LNCaP clone FGC (cell line): ENCODE measurements at regions not wholly inside any gene's neighbourhood (a gene's known extent, or its start where the extent isn't known, plus 50 kb on each side); places are given as distances from the start of the nearest gene placed in this dataset.

Experiments
- DNase-seq: peaks from one replicate; pipeline ENCODE4 v3.0.0-alpha.2; 2011; ENCODE audit warnings: low read depth
- H3K4me3 ChIP-seq: 2 replicates; pipeline ENCODE4 v1.5.1; 2011; ENCODE audit warnings: mild to moderate bottlenecking, low read depth, low read length, control low read depth
- CTCF ChIP-seq: IDR thresholded peaks from 2 replicates; pipeline ENCODE4 v1.5.1; 2012; ENCODE audit warnings: mild to moderate bottlenecking; ENCODE audit not compliant: control insufficient read depth, insufficient read depth; ENCODE audit errors: extremely low read depth

- DNase-seq, result no peak
- TF ChIP-seq CTCF, result no peak
- H3K4me3 ChIP-seq, result no peak overlapping the region
These were observed 186.8 kb upstream of the PRR20A start for GRCh38 chr13:56953965-56954364.

GRCh38 chr13:56975647-56976046 lies 165.1 kb upstream of the PRR20A start:
- H3K4me3 ChIP-seq, result no peak overlapping the region
- no peak for TF ChIP-seq CTCF
- no peak for DNase-seq

- H3K4me3 ChIP-seq, result no peak overlapping the region
- TF ChIP-seq CTCF, result no peak
- DNase-seq, result no peak
These were observed 159.9 kb upstream of the PRR20A start for GRCh38 chr13:56980856-56981255.

DNA sequence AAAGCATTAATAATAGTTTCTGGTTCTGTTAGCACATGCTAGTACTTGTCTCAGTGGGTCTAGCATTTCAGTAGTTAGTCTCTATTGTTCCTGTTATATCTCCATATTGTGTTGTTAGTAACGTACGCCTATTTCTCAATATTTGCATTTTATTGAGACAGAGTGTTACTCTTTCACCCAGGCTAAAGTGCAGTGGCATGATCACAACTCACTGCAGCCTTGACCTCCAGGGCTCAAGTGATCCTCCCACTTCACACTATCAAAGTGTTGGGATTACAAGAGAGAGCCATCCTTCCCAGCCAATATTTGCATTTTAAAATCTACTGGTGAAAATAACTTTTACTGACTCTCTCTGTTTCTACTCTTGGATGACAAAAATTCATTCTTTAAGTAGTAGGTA lies 154.6 kb upstream of the PRR20A start:
- DNase-seq, result no peak
- no peak for TF ChIP-seq CTCF
- H3K4me3 ChIP-seq, result no peak overlapping the region

GRCh38 chr13:56988543-56988942 lies 152.2 kb upstream of the PRR20A start:
- TF ChIP-seq CTCF, result no peak
- DNase-seq, result no peak

DNA sequence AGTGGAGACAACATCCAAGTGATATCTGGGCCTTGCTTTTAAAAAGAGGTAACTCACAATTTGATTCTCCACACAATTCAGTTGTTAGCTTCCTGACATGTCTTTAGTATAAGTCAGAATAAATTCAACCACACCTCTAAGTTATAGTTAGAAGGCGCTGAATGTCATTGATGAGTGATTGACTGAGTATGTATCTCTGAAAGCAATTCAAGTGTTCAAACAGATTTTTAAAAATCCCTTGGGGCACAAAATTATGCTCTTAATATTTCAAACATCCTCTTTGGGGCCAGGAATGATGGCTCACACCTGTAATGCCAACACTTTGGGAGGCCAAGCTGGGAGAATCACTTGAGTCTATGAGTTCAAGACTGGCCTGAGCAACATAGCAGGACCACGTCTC lies 137.0 kb upstream of the PRR20A start:
- TF ChIP-seq CTCF, result no peak
- no peak overlapping the region for H3K4me3 ChIP-seq
- DNase-seq, result no peak

More at GRCh38 chr13:56988543-56988942, 152.2 kb upstream of the PRR20A start:
- H3K4me3 ChIP-seq, result no peak overlapping the region

- H3K4me3 ChIP-seq, result no peak overlapping the region
- no peak for TF ChIP-seq CTCF
- DNase-seq, result no peak
These were observed 123.4 kb upstream of the PRR20A start for GRCh38 chr13:57017357-57017756.
